Lower leg skin (tissue), 4 donors: ENCODE measurements at regions not wholly inside any gene's neighbourhood (a gene's known extent, or its start where the extent isn't known, plus 50 kb on each side); places are given as distances from the start of the nearest gene placed in this dataset.
"Not testable (repeated sequence)": the region's sequence is repeated elsewhere in the genome, so short reads cannot be mapped to it uniquely, and the experiment has no call there.

Source experiments
- DNase-seq, 2 donors: peaks; one replicate each; pipeline ENCODE4 v3.0.0-alpha.2; 2019; ENCODE audit warnings: low spot score in 2 of 2
- H3K4me3 ChIP-seq: fragments of 200-600 bp; sonication (generic); 2 replicates; pipeline ENCODE4 v1.5.1; 2017; ENCODE audit warnings: mild to moderate bottlenecking, low read depth; ENCODE audit not compliant: poor library complexity, severe bottlenecking
- CTCF ChIP-seq, 3 donors: fragments of 450-650 bp; IDR thresholded peaks; one replicate each; pipeline ENCODE4 v1.5.1; 2016; ENCODE audit warnings: antibody characterized with exemption in 3 of 3, mild to moderate bottlenecking in 3 of 3, moderate library complexity in 2 of 3
- POLR2A ChIP-seq, 2 donors: fragments of 450-650 bp; IDR thresholded peaks; one replicate each; pipeline ENCODE4 v1.6.1; 2016 to 2017; ENCODE audit warnings: antibody characterized with exemption in 2 of 2, mild to moderate bottlenecking in 1 of 2, moderate library complexity in 1 of 2
- WGBS, 2 donors: methylation state at CpG; one replicate each; pipeline ENCODE4 v1.1.5; 2018; 5-methylcytosine and 5-hydroxymethylcytosine counted together
- intact Hi-C: fragments of 100-400 bp; cut with DNase I; formaldehyde crosslinking; loops from one replicate; pipeline ENCODE4 v1.15.0; 2023; ENCODE audit warnings: low total_unique reads

GRCh38 chrX:148284056-148284455 is 216.4 kb upstream of the AFF2 start:
- no peak for TF ChIP-seq POLR2A (IDR thresholded peaks at IDR 0.05)
- TF ChIP-seq CTCF (IDR thresholded peaks at IDR 0.05) = no peak
- 76 to 93% methylated on average over 1 of the region's 1 CpG for WGBS, 2 donors
- intact Hi-C loops = no loop called here
- no peak for DNase-seq
- H3K4me3 ChIP-seq = no peak overlapping the region

- no peak for DNase-seq
- WGBS, 2 donors = 63 to 91% methylated on average over 2 of the region's 2 CpGs
- TF ChIP-seq CTCF (IDR thresholded peaks at IDR 0.05) (no peak), POLR2A (IDR thresholded peaks at IDR 0.05) (no peak)
- no peak overlapping the region for H3K4me3 ChIP-seq
- intact Hi-C loops = no loop called here
These were observed 215.6 kb upstream of the AFF2 start for GRCh38 chrX:148284821-148285220.

GRCh38 chrX:148288451-148288850 is 212.0 kb upstream of the AFF2 start:
- no peak for TF ChIP-seq CTCF (IDR thresholded peaks at IDR 0.05)
- TF ChIP-seq POLR2A (IDR thresholded peaks at IDR 0.05) = no peak
- 79 to 92% methylated on average over 3 of the region's 3 CpGs for WGBS, 2 donors
- intact Hi-C loops = no loop called here
- no peak for DNase-seq
- H3K4me3 ChIP-seq = no peak overlapping the region

GRCh38 chrX:148290041-148290440 is 210.4 kb upstream of the AFF2 start:
- intact Hi-C loops = loop anchor here (5.0 kb wide), 1 partner anchor 218 kb away; no protein-coding TSS in a partner anchor
- 60 to 91% methylated on average over 2 of the region's 2 CpGs for WGBS, 2 donors

GRCh38 chrX:148290931-148291330 is 209.5 kb upstream of the AFF2 start:
- no peak for DNase-seq
- WGBS, 2 donors = 67 to 72% methylated on average over 1 of the region's 1 CpG
- no peak overlapping the region for H3K4me3 ChIP-seq
- no peak for TF ChIP-seq POLR2A (IDR thresholded peaks at IDR 0.05)
- no peak for TF ChIP-seq CTCF (IDR thresholded peaks at IDR 0.05)
- intact Hi-C loops = loop anchor here (5.0 kb wide), 1 partner anchor 219 kb away; no protein-coding TSS in a partner anchor

More at GRCh38 chrX:148290041-148290440, 210.4 kb upstream of the AFF2 start:
- H3K4me3 ChIP-seq = no peak overlapping the region
- no peak for TF ChIP-seq POLR2A (IDR thresholded peaks at IDR 0.05)
- TF ChIP-seq CTCF (IDR thresholded peaks at IDR 0.05) = no peak
- DNase-seq = no peak

GRCh38 chrX:148298737-148299136 is 201.7 kb upstream of the AFF2 start:
- 67 to 80% methylated on average over 2 of the region's 2 CpGs for WGBS, 2 donors
- intact Hi-C loops = no loop called here
- TF ChIP-seq POLR2A (IDR thresholded peaks at IDR 0.05) (no peak), CTCF (IDR thresholded peaks at IDR 0.05) (no peak)
- H3K4me3 ChIP-seq = no peak overlapping the region
- DNase-seq = no peak

- intact Hi-C loops, DNase-seq, H3K4me3 ChIP-seq: not testable (repeated sequence)
- 89 to 99% methylated on average over 8 to 9 of the region's 9 CpGs for WGBS, 2 donors
These were observed 195.2 kb upstream of the AFF2 start for GRCh38 chrX:148305214-148305613.
